ENCODE measurements at regions not wholly inside any gene's neighbourhood (a gene's known extent, or its start where the extent isn't known, plus 50 kb on each side); places are given as distances from the start of the nearest gene placed in this dataset.

DNA sequence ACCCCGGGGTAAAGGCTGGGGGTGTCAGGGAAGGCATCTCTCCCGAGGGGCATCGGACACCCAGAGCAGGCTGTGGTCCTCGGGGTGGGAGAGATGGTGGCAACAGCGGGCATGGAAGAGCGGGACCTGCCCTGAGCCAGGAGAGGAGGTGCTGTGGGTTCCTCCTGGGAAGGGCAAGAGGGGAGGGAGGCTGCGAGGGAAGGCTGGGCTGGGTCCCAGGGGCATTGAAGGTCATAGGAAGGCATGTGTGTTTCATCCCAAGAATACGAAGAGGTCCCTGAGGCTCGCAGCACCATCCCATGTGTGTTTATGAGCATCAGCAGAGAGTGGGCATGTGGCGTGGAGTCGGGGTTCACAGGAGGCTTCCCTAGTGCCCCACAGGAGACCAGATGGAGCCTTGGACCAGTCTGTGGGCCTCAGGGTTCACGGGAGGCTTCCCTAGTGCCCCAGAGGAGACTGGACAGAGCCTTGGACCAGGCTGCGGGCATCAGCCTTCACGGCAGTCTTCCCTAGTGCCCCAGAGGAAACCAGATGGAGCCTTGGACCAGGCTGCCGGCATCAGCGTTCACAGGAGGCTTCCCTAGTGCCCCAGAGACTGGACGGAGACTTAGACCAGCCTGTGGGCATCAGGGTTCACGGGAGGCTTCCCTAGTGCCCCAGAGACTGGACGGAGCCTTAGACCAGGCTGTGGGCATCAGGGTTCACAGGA is 420.6 kb downstream of the BRD1 start:
- Mint-ChIP-seq H3K9me3 (peaks cover 54% of the 10 kb centered on the region), H3K4me1 (ENCODE audit: low read depth) (no peaks in the 10 kb centered on the region), H3K4me3 (no peak overlapping the region), H3K27me3 (ENCODE audit: insufficient read depth) (peaks cover 3% of the 10 kb centered on the region; the same call in 1 of the 2 replicates), H3K27ac (no peak overlapping the region), H3K36me3 (ENCODE audit: low read depth) (peaks cover 14% of the 10 kb centered on the region)
- no peak for DNase-seq
- TF ChIP-seq, protein P1, sequence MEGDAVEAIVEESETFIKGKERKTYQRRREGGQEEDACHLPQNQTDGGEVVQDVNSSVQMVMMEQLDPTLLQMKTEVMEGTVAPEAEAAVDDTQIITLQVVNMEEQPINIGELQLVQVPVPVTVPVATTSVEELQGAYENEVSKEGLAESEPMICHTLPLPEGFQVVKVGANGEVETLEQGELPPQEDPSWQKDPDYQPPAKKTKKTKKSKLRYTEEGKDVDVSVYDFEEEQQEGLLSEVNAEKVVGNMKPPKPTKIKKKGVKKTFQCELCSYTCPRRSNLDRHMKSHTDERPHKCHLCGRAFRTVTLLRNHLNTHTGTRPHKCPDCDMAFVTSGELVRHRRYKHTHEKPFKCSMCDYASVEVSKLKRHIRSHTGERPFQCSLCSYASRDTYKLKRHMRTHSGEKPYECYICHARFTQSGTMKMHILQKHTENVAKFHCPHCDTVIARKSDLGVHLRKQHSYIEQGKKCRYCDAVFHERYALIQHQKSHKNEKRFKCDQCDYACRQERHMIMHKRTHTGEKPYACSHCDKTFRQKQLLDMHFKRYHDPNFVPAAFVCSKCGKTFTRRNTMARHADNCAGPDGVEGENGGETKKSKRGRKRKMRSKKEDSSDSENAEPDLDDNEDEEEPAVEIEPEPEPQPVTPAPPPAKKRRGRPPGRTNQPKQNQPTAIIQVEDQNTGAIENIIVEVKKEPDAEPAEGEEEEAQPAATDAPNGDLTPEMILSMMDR (IDR thresholded peaks at IDR 0.05), result no peak

DNA sequence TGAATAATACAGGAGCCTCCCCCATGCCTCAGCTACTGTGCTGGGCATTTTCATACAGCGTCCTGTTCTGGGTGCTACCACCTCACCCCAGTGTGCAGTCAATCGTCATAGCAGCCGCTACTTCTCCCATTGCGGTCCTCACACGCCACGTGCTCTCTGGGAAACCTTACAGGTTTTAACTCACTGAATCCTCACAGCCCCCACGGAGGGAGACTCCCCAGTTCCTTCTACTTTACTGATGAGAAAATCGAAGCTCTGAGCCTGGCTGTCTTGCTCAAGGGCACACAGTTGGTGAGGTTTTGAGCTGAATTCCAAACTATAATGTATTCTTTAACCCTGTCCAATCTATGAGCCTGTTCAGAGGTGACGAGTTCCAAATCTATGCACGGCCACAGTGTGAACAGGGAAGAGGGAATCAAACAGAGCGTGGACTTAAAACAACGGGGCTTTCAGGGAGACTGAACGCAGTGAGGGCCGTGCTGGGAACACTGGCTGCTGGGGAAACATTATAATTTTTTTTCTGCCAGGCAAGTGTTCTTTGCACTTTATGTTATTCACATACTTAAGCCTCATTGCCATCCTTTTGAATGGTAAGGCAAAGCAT is 421.5 kb downstream of the BRD1 start:
- no peak overlapping the region for H3K4me3 Mint-ChIP-seq
- H3K9me3 Mint-ChIP-seq, result peaks cover 59% of the 10 kb centered on the region
- peaks cover 14% of the 10 kb centered on the region for H3K36me3 Mint-ChIP-seq (ENCODE audit: low read depth)
- no peaks in the 10 kb centered on the region for H3K4me1 Mint-ChIP-seq (ENCODE audit: low read depth)
- DNase-seq, result no peak
- TF ChIP-seq, protein P1 (IDR thresholded peaks at IDR 0.05), result no peak
- H3K27ac Mint-ChIP-seq, result no peak overlapping the region
- no peaks in the 10 kb centered on the region for H3K27me3 Mint-ChIP-seq (ENCODE audit: insufficient read depth)

DNA sequence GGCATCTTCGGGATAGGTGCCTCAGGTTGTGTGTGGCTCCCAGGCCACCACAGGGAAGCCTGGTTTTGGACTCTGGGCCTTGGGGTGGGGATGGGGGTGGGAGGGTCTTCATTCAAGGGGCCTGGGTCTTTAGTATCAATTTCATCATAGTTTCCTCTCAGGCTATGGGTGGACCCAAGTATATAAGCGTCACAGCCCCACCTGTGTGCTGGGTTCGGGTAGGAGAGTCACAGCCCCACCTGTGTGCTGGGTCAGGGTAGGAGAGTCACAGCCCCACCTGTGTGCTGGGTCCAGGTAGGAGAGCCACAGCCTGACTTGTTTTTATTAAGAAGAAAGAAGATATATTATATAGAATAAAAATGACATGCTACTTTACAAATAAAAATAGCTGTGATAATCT is 422.1 kb downstream of the BRD1 start:
- no peak overlapping the region for H3K27ac Mint-ChIP-seq
- DNase-seq, result no peak
- peaks cover 14% of the 10 kb centered on the region for H3K36me3 Mint-ChIP-seq (ENCODE audit: low read depth)
- no peaks in the 10 kb centered on the region for H3K27me3 Mint-ChIP-seq (ENCODE audit: insufficient read depth)
- H3K4me1 Mint-ChIP-seq (ENCODE audit: low read depth), result no peaks in the 10 kb centered on the region
- H3K4me3 Mint-ChIP-seq, result no peak overlapping the region
- peaks cover 59% of the 10 kb centered on the region for H3K9me3 Mint-ChIP-seq
- TF ChIP-seq, protein P1 (IDR thresholded peaks at IDR 0.05), result no peak

DNA sequence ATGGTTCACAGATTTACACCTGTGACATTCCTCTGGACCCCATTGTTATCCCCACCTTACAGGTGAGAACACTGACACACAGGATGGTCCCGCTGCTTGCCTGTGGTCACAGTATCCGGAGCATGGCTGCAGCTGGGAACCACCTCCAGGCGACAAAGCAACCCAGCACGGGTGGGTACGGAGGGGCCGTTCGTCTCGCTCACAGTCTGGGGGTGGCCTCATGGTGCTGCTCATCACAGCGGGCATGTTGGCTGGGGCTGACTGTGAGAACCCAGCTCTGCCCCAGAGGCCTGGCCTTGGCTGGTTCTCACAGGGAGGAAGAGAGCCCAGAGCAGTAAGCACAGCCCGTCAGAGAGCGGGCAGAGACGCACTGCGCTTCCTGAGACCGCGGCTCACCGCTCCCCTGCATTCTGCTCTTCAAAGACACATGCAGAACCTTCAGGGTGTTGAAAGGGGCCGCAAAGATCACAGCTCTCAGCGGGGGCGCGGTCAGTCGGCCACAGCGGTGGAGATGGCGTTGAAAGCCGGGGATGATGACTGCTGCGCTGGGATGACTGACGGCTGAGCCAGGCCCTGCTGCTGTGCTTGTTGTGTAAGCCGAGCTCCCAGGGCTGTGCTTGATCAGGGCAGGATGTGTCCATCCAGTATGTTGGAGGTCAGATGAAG is 423.0 kb downstream of the BRD1 start:
- H3K4me1 Mint-ChIP-seq (ENCODE audit: low read depth), result no peaks in the 10 kb centered on the region
- peaks cover 58% of the 10 kb centered on the region for H3K9me3 Mint-ChIP-seq
- no peak overlapping the region for H3K27ac Mint-ChIP-seq
- TF ChIP-seq, protein P1 (IDR thresholded peaks at IDR 0.05), result no peak
- no peak for DNase-seq
- H3K27me3 Mint-ChIP-seq (ENCODE audit: insufficient read depth), result no peaks in the 10 kb centered on the region
- no peak overlapping the region for H3K4me3 Mint-ChIP-seq
- H3K36me3 Mint-ChIP-seq (ENCODE audit: low read depth), result peaks cover 14% of the 10 kb centered on the region

DNA sequence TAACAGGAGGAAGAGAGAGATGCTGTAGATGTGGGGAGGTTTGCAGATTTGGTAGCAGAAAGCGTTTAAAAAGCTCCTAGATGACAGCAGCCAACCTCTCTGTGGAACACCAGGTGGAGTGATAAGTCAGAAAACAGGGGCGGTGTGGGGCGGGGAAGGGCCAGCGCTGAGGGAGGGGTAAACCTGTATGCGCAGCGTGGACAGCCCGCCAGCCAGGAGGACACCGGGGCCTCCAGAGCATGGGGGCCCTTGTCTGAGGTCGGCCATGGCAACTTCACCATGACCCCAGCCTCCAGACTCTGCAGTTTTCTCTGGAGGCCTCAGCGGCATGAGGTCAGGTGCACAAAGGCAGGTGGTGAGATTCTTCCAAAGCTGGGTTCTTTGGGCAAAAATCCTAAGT is 423.7 kb downstream of the BRD1 start:
- DNase-seq, result no peak
- H3K27ac Mint-ChIP-seq, result no peak overlapping the region
- H3K4me3 Mint-ChIP-seq, result no peak overlapping the region
- no peaks in the 10 kb centered on the region for H3K27me3 Mint-ChIP-seq (ENCODE audit: insufficient read depth)
- no peaks in the 10 kb centered on the region for H3K4me1 Mint-ChIP-seq (ENCODE audit: low read depth)
- peaks cover 14% of the 10 kb centered on the region for H3K36me3 Mint-ChIP-seq (ENCODE audit: low read depth)
- TF ChIP-seq, protein P1 (IDR thresholded peaks at IDR 0.05), result no peak
- H3K9me3 Mint-ChIP-seq, result peaks cover 52% of the 10 kb centered on the region
